ENCODE measurements at regions not wholly inside any gene's neighbourhood (a gene's known extent, or its start where the extent isn't known, plus 50 kb on each side); places are given as distances from the start of the nearest gene placed in this dataset.

DNA sequence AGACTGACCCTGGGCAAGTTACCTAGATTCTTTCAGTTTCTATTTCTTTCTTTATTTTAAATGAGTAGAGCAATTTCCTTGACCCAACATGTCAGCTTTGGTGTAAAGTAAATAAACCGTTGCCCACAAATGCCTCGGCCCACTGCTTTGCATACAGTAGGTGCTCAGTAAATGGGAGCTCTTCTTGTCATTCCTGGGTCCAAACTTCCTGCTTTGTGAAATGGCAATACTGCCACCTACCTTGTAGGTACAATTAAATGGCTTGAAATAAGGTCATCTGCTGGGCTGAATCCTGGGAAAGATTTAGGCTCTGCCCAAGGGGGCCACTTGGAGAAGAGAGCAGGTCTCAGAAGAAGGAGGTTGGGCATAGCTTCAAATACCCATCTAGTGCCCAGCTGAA, 253.0 kb downstream of the HS3ST3B1 start:
- no peak for TF ChIP-seq CTCF (IDR thresholded peaks at IDR 0.05 in 2 of 3, conservative IDR thresholded peaks at IDR 0.05 in 1 of 3; ENCODE audit: borderline replicate concordance in 1 of 3, insufficient read depth in 1 of 3, low read depth in 2 of 3, low read length in 2 of 3)
- no peak for TF ChIP-seq POLR2A (IDR thresholded peaks at IDR 0.05; ENCODE audit: borderline replicate concordance, extremely low read depth, insufficient read depth, insufficient read length)
- TF ChIP-seq EZH2phosphoT487 (IDR thresholded peaks at IDR 0.05; ENCODE audit: borderline replicate concordance), result no peak
- TF ChIP-seq REST (IDR thresholded peaks at IDR 0.05; ENCODE audit: low read depth), result no peak
- no peak for TF ChIP-seq SRF (IDR thresholded peaks at IDR 0.05; ENCODE audit: low read depth)
